Common myeloid progenitor, CD34-positive (primary cell): ENCODE measurements at regions not wholly inside any gene's neighbourhood (a gene's known extent, or its start where the extent isn't known, plus 50 kb on each side); places are given as distances from the start of the nearest gene placed in this dataset.

Experiments
- CTCF ChIA-PET: fragments of 350-600 bp; sonication (Branson Sonifier 250); formaldehyde crosslinking; loops from one replicate; lab custom pipeline; 2021; ENCODE audit warnings: antibody characterized with exemption; lab: Charles Lee
- POLR2A ChIA-PET: fragments of 350-600 bp; sonication (Branson Sonifier 250); formaldehyde crosslinking; loops from one replicate; lab custom pipeline; 2021; ENCODE audit warnings: antibody characterized with exemption; lab: Charles Lee
- DNase-seq, 3 donors: peaks; one replicate each; pipeline versions ENCODE4 v3.0.0 to v3.0.0-alpha.2; 2013
- H3K27ac ChIP-seq, 2 experiments: 1 replicate in 1 of 2; 2 replicates in 1 of 2; pipeline ENCODE4 v1.7.0; 2013; ENCODE audit warnings: inconsistent platforms in 2 of 2, low read length in 2 of 2, mild to moderate bottlenecking in 2 of 2, low read depth in 1 of 2, moderate library complexity in 1 of 2; ENCODE audit not compliant: severe bottlenecking in 2 of 2, insufficient read depth in 1 of 2, poor library complexity in 1 of 2
- H3K27me3 ChIP-seq, 5 experiments: replicated peaks in 2 of 5; 1 replicate in 3 of 5; 2 replicates in 2 of 5; pipeline versions ENCODE4 v1.6.1 to v1.7.0; 2013; ENCODE audit warnings: low read length in 4 of 5, mild to moderate bottlenecking in 2 of 5, moderate library complexity in 2 of 5, inconsistent platforms in 1 of 5; ENCODE audit not compliant: insufficient read depth in 5 of 5, control insufficient read depth in 4 of 5
- H3K36me3 ChIP-seq, 4 experiments: 1 replicate in 2 of 4; 2 replicates in 2 of 4; pipeline versions ENCODE4 v1.6.1 to v1.7.0; 2013; ENCODE audit warnings: low read length in 3 of 4, control low read depth in 1 of 4, mild to moderate bottlenecking in 1 of 4; ENCODE audit not compliant: control insufficient read depth in 4 of 4, insufficient read depth in 4 of 4
- H3K4me1 ChIP-seq, 4 experiments: 1 replicate in 3 of 4; 2 replicates in 1 of 4; pipeline versions ENCODE4 v1.6.1 to v1.7.1; 2013; ENCODE audit warnings: low read length in 3 of 4, mild to moderate bottlenecking in 3 of 4, control low read depth in 1 of 4, inconsistent platforms in 1 of 4, moderate library complexity in 1 of 4; ENCODE audit not compliant: control insufficient read depth in 4 of 4, insufficient read depth in 4 of 4; ENCODE audit errors: control extremely low read depth in 1 of 4
- H3K4me3 ChIP-seq, 7 experiments: 1 replicate in 4 of 7; 2 replicates in 3 of 7; pipeline versions ENCODE4 v1.5.1 to v1.7.0; 2013; ENCODE audit warnings: mild to moderate bottlenecking in 7 of 7, low read length in 6 of 7, moderate library complexity in 6 of 7, inconsistent platforms in 2 of 7, low read depth in 2 of 7, control low read depth in 1 of 7; ENCODE audit not compliant: insufficient read depth in 4 of 7, control insufficient read depth in 1 of 7; ENCODE audit errors: extremely low read depth in 1 of 7
- H3K9me3 ChIP-seq, 5 experiments: 1 replicate in 4 of 5; 2 replicates in 1 of 5; pipeline versions ENCODE4 v1.6.1 to v1.7.1; 2013; ENCODE audit warnings: low read length in 4 of 5, mild to moderate bottlenecking in 2 of 5, inconsistent platforms in 1 of 5, low read depth in 1 of 5, moderate library complexity in 1 of 5; ENCODE audit not compliant: control insufficient read depth in 4 of 5, insufficient read depth in 2 of 5; ENCODE audit errors: control extremely low read depth in 1 of 5
- WGBS: methylation state at CpG from one replicate; pipeline ENCODE4 v1.1.5; 2013; ENCODE audit not compliant: insufficient coverage; 5-methylcytosine and 5-hydroxymethylcytosine counted together

DNA sequence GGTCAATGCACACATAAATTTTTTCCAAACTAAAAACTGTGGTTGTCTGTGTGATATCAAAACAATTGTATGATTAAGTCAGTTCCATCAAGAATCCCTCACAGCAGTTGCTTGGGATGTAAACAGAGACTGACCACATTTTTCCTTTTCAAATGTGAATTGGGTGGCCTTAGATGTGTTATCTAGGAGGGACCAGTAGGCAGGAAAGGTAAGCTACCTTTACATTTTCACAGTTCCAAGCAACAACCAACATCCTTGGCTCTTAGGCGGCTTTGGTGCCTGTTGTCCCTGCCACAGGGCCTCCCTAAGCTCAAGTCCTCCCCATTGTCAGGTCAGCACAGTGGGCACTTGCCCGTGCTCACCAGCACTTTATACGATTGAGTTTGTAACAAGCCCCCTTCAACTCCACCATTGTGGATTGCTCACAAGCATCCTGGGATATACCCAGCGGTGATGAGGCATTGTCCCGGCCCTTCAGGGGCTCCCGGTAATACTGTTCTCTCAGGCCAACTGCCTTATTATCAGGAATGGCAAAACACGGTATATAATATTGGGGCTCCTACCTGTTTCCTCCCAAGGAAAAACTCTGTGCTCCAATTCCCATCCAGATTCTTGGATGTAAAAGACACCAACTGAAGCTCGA is 114.9 kb upstream of the ANKRD1 start:
- no peak overlapping the region for H3K4me3 ChIP-seq
- no peaks in the 10 kb centered on the region for H3K27me3 ChIP-seq
- no peak for DNase-seq
- H3K27ac ChIP-seq: no peak overlapping the region
- no peaks in the 10 kb centered on the region for H3K9me3 ChIP-seq
- WGBS: 88% methylated on average over 7 of the region's 8 CpGs
- ChIA-PET POLR2A (no interaction called here), CTCF (interaction anchor here (0.5 to 1.4 kb wide), 2 partner anchors 18 to 1553 kb away, joined by 3 read pairs; no protein-coding TSS in a partner anchor)
- H3K4me1 ChIP-seq: peaks cover 0 to 5% (median 1%) of the 10 kb centered on the region in 4 experiments
- no peaks in the 10 kb centered on the region for H3K36me3 ChIP-seq

DNA sequence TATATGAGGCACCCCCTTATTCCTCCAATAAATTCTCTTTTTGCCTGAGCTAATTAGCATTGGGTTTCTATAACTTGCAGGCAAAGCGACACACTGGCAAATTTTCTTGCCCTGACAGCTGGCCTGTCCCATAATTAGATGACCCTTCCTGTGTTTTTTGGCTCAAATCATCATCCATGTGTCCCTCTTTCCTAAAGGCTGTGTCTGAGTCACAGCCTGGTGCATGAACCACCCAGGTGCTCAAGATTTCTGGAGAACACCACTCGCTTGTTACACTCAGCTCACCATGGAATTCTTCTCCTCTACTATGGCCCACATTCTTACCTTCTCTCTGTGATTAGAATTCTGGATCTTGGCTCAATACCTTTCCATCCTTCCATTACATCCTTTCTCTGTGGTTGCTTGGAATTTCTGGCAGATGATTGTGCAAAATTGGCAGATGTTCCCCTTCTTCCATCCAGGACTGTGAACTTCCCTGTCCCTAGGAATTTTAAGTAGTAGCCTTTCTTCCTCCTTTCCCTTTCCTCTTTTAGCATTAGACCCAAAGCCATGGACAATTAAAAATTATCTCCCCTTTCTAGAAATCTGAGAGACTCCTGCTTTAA is 116.0 kb upstream of the ANKRD1 start:
- Histone ChIP-seq H3K4me3 (no peak overlapping the region), H3K27ac (no peak overlapping the region), H3K9me3 (no peaks in the 10 kb centered on the region), H3K27me3 (no peaks in the 10 kb centered on the region), H3K36me3 (no peaks in the 10 kb centered on the region), H3K4me1 (peaks cover 0 to 5% (median 1%) of the 10 kb centered on the region in 4 experiments)
- ChIA-PET CTCF (interaction anchor here (1.5 kb wide), 1 partner anchor 215 kb away, joined by 3 read pairs; no protein-coding TSS in a partner anchor), POLR2A (no interaction called here)
- 94% methylated on average over 2 of the region's 2 CpGs for WGBS
- no peak for DNase-seq

DNA sequence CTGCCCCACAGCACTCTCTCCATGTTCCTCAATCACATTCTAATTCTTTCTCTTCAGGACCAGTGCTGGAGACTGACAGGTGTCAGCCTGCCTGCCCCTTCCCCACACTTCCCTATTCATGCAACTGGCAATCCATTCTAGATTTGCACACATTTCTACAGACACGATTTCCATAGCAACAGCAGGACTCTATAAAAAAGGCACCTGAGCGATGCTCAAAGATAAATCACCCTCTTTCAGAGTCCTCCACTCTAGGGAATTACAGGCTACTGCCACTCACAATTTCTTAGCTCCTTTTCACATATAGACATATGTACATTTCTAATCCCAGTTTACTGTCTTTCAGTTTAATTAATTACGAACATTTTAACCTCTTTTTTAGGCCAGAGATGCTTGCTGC is 118.1 kb upstream of the ANKRD1 start:
- Histone ChIP-seq H3K4me3 (no peak overlapping the region), H3K4me1 (peaks cover 0 to 4% (median under 1%) of the 10 kb centered on the region in 4 experiments), H3K27me3 (no peaks in the 10 kb centered on the region), H3K27ac (no peak overlapping the region), H3K36me3 (no peaks in the 10 kb centered on the region), H3K9me3 (no peaks in the 10 kb centered on the region)
- ChIA-PET CTCF (no interaction called here), POLR2A (no interaction called here)
- no peak for DNase-seq
- WGBS: 83% methylated on average over 2 of the region's 3 CpGs

GRCh38 chr10:91040343-91040742 is 119.5 kb upstream of the ANKRD1 start:
- no peak overlapping the region for H3K4me3 ChIP-seq
- WGBS: 90% methylated on average over 2 of the region's 2 CpGs
- H3K27me3 ChIP-seq: no peaks in the 10 kb centered on the region
- H3K9me3 ChIP-seq: no peaks in the 10 kb centered on the region
- ChIA-PET CTCF (no interaction called here), POLR2A (no interaction called here)
- DNase-seq: no peak
- H3K27ac ChIP-seq: no peak overlapping the region
- H3K4me1 ChIP-seq: no peaks in the 10 kb centered on the region
- H3K36me3 ChIP-seq: no peaks in the 10 kb centered on the region

- H3K27ac ChIP-seq: no peak overlapping the region
- H3K4me3 ChIP-seq: no peak overlapping the region
- peaks cover 0 to 2% (median 0%) of the 10 kb centered on the region in 5 experiments for H3K27me3 ChIP-seq
- CTCF ChIA-PET: no interaction called here
- POLR2A ChIA-PET: no interaction called here
- WGBS: 90% methylated on average over 2 of the region's 3 CpGs
- DNase-seq: no peak
- H3K36me3 ChIP-seq: no peaks in the 10 kb centered on the region
- no peaks in the 10 kb centered on the region for H3K4me1 ChIP-seq
- H3K9me3 ChIP-seq: no peaks in the 10 kb centered on the region
Observed at GRCh38 chr10:91042069-91042468, 121.2 kb upstream of the ANKRD1 start.

DNA sequence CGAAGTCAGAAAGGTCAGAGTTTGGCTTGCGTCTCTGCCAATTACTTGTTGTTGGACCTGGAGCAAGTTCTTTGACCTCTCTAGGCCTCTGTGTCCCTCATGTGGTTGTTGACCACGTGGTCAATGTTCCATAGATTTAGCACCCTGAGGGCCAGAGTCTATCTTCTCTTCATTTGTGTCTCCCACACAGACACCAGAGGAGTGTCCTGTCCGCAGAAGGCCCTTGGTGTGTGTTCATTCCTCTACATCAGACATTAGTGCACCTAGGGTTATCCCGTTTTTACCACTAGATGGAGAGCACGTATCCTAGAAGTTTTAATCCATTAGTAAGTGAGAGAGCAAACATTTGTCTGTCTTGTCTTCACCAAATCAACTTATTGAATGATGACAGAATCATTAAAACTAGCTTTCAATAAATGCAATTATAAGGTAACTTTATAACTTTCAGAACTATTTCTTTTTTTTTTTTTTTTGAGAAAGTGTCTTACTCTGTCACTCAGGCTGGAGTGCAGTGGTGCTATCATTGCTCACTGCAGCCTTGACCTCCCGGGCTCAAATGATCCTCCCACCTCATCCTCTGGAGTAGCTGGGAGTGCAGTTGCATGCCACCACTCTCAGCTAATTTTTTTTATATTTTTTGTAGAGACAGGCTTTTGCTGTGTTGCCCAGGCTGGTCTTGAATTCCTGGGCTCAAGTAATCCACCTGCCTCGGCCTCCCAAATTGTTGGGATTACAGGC is 122.5 kb upstream of the ANKRD1 start:
- 81% methylated on average over 6 of the region's 8 CpGs for WGBS
- ChIA-PET CTCF (interaction anchor here (0.6 to 1.7 kb wide), 2 partner anchors 209 to 1370 kb away, joined by 3 to 8 read pairs; no protein-coding TSS in a partner anchor), POLR2A (no interaction called here)
- Histone ChIP-seq H3K4me1 (no peaks in the 10 kb centered on the region), H3K4me3 (no peak overlapping the region), H3K27ac (no peak overlapping the region), H3K36me3 (no peaks in the 10 kb centered on the region), H3K9me3 (no peaks in the 10 kb centered on the region), H3K27me3 (peaks cover 0 to 2% (median 0%) of the 10 kb centered on the region in 5 experiments)
- DNase-seq: peak; percentile 4 to 8 (median 5)

DNA sequence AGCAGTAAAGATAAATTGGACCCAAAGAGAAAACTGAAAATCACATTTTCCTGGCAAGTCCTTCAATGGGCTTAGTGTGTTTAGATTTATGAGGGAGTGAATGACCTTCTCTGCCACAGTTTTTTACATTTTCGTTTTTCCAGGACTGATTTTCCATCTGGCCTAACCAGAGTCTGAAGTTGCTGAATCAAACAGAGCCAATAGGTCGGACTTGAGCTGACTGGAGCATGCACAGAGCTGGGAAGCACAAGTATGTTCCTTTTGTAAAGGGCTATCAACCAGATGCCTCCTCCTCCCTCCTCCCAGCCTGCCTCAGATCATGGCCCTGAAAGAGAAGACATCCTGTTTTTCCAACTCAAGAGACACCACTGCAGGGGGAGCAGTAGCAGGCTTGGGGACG is 126.0 kb upstream of the ANKRD1 start:
- ChIA-PET CTCF (no interaction called here), POLR2A (no interaction called here)
- Histone ChIP-seq H3K9me3 (no peaks in the 10 kb centered on the region), H3K4me3 (no peak overlapping the region), H3K27ac (no peak overlapping the region), H3K27me3 (peaks cover 0 to 2% (median 0%) of the 10 kb centered on the region in 5 experiments), H3K4me1 (no peaks in the 10 kb centered on the region), H3K36me3 (no peaks in the 10 kb centered on the region)
- WGBS: no CpG with 5 or more reads among the region's 3 CpGs
- DNase-seq: no peak
